ENCODE measurements at regions not wholly inside any gene's neighbourhood (a gene's known extent, or its start where the extent isn't known, plus 50 kb on each side); places are given as distances from the start of the nearest gene placed in this dataset.

GRCh38 chr5:27403243-27403882 is 365.0 kb upstream of the CDH9 start:
- FAIRE-seq (no peak), DNase-seq (ENCODE audit: low read depth in 1 of 2, low spot score in 2 of 2) (no peak)
- CTCF ChIA-PET (ENCODE audit: partially characterized antibody): no interaction called here
- no peak overlapping the region for H2BK20ac ChIP-seq (ENCODE audit: low read length)
- no peaks in the 10 kb centered on the region for H3K9me3 ChIP-seq (ENCODE audit: insufficient read depth in 2 of 2, low read depth in 1 of 2, low read length in 1 of 2)
- H3K4me1 ChIP-seq (replicated peaks in 1 of 4; ENCODE audit: control insufficient read depth in 3 of 4, insufficient read depth in 4 of 4, low read length in 3 of 4): no peaks in the 10 kb centered on the region
- H3K4me2 ChIP-seq (ENCODE audit: insufficient read depth in 1 of 2, low read depth in 2 of 2, low read length in 2 of 2): no peak overlapping the region
- H4K5ac ChIP-seq (ENCODE audit: insufficient read length, low read depth, low read length): no peak overlapping the region
- H3K36me3 ChIP-seq (ENCODE audit: control insufficient read depth in 2 of 4, insufficient read depth in 4 of 4, low read length in 3 of 4): no peaks in the 10 kb centered on the region
- H3K79me1 ChIP-seq (ENCODE audit: low read depth, low read length): no peaks in the 10 kb centered on the region
- H3K9ac ChIP-seq (replicated peaks in 1 of 4; ENCODE audit: extremely low read depth in 1 of 4, low read depth in 3 of 4, low read length in 3 of 4): no peak overlapping the region
- H2BK5ac ChIP-seq (ENCODE audit: low read depth, low read length): no peak overlapping the region
- H3K14ac ChIP-seq (ENCODE audit: insufficient read length): no peak overlapping the region
- H3K56ac ChIP-seq (replicated peaks; ENCODE audit: insufficient read length, low read depth, low read length): no peak overlapping the region
- H3K79me2 ChIP-seq (ENCODE audit: control insufficient read depth in 1 of 2, insufficient read depth in 2 of 2, low read length in 2 of 2): no peaks in the 10 kb centered on the region
- no peak overlapping the region for H3K4me3 ChIP-seq (ENCODE audit: extremely low read depth in 1 of 4, insufficient read depth in 2 of 4, low read depth in 3 of 4, low read length in 4 of 4)
- no peaks in the 10 kb centered on the region for H3K27me3 ChIP-seq (replicated peaks in 1 of 4; ENCODE audit: control insufficient read depth in 3 of 4, extremely low read depth in 1 of 4, insufficient read depth in 3 of 4, low read length in 3 of 4)
- no peak overlapping the region for H3K18ac ChIP-seq (ENCODE audit: extremely low read depth, low read length)
- H3K4ac ChIP-seq (replicated peaks; ENCODE audit: insufficient read length, low read depth, low read length): no peak overlapping the region
- no peaks in the 10 kb centered on the region for H3K23me2 ChIP-seq (ENCODE audit: low read depth, low read length)
- H3K27ac ChIP-seq (ENCODE audit: low read depth, low read length): no peak overlapping the region
- no peak overlapping the region for H2BK120ac ChIP-seq (replicated peaks; ENCODE audit: low read depth, low read length)
- H2BK15ac ChIP-seq (ENCODE audit: low read length): no peak overlapping the region
- peak overlapping the region; percentile 81; the same call in 1 of the 2 replicates for H2AFZ ChIP-seq (ENCODE audit: low read length)
- 88% methylated on average over 5 of the region's 5 CpGs; no CpG with 5 or more reads in 1 of the 2 experiments for WGBS, 2 experiments (ENCODE audit: extremely low coverage in 1 of 2, insufficient coverage in 1 of 2, insufficient read length in 1 of 2, insufficient replicate concordance in 2 of 2, low coverage in 1 of 2, low lambda C conversion rate in 2 of 2, missing lambda C conversion rate in 1 of 2)
- no peak overlapping the region for H2BK12ac ChIP-seq (ENCODE audit: low read depth, low read length)
- no peak overlapping the region for H2AK5ac ChIP-seq (ENCODE audit: low read depth, low read length)
- no peak overlapping the region for H4K8ac ChIP-seq (ENCODE audit: extremely low read depth, insufficient read depth, low read length)
- POLR2A ChIA-PET (ENCODE audit: partially characterized antibody): no interaction called here
- H4K91ac ChIP-seq (replicated peaks; ENCODE audit: insufficient read length, low read length): no peak overlapping the region
- no peak overlapping the region for H3K23ac ChIP-seq (ENCODE audit: insufficient read length)
- H4K20me1 ChIP-seq (replicated peaks in 1 of 2; ENCODE audit: control insufficient read depth in 1 of 2, insufficient read depth in 2 of 2, low read length in 2 of 2): no peaks in the 10 kb centered on the region
- no peak for TF ChIP-seq JUN (IDR thresholded peaks at IDR 0.05; ENCODE audit: low read depth, low read length)
- TF ChIP-seq USF2 (IDR thresholded peaks at IDR 0.05; ENCODE audit: low read length): no peak

Data from H1 (cell line).